Peyer's patch (tissue), 4 donors: ENCODE measurements at regions not wholly inside any gene's neighbourhood (a gene's known extent, or its start where the extent isn't known, plus 50 kb on each side); places are given as distances from the start of the nearest gene placed in this dataset.

Experiments used
- POLR2A ChIP-seq, 2 donors: fragments of 450-650 bp; IDR thresholded peaks; one replicate each; pipeline ENCODE4 v1.5.1; 2017; ENCODE audit warnings: antibody characterized with exemption in 2 of 2, mild to moderate bottlenecking in 2 of 2, moderate library complexity in 2 of 2
- TF ChIP-seq, protein P1 (sequence below), 6 experiments: fragments of 450-650 bp in 4 of 6; fragments of 200-600 bp in 2 of 6; sonication (generic) in 1 of 6; IDR thresholded peaks; one replicate each; pipeline ENCODE4 v1.5.1; 2017 to 2019; ENCODE audit warnings: antibody characterized with exemption in 6 of 6, mild to moderate bottlenecking in 3 of 6, moderate library complexity in 1 of 6

DNA sequence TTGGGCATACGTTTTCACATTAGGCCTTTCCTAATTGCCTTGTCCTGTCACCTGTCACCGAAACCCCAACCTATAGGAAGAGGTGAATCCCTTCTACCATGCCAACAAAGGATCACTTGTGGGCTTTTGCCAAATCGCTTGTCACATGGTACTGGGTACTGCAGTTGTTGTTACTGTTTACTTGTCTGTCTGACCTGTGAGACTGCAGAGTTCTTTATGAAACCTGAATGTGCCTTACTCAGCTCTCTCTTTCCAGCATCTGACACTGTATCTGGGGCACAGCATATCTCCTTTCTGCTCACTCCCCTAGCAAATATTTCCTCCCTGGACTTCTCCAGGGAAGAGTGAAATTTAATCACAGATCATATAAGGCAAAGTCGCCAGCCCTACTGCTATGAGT lies 1272.4 kb downstream of the CDH8 start:
- TF ChIP-seq, protein P1, sequence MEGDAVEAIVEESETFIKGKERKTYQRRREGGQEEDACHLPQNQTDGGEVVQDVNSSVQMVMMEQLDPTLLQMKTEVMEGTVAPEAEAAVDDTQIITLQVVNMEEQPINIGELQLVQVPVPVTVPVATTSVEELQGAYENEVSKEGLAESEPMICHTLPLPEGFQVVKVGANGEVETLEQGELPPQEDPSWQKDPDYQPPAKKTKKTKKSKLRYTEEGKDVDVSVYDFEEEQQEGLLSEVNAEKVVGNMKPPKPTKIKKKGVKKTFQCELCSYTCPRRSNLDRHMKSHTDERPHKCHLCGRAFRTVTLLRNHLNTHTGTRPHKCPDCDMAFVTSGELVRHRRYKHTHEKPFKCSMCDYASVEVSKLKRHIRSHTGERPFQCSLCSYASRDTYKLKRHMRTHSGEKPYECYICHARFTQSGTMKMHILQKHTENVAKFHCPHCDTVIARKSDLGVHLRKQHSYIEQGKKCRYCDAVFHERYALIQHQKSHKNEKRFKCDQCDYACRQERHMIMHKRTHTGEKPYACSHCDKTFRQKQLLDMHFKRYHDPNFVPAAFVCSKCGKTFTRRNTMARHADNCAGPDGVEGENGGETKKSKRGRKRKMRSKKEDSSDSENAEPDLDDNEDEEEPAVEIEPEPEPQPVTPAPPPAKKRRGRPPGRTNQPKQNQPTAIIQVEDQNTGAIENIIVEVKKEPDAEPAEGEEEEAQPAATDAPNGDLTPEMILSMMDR (IDR thresholded peaks at IDR 0.05), result no peak
- no peak for TF ChIP-seq POLR2A (IDR thresholded peaks at IDR 0.05)
